Calu3 (cell line): ENCODE measurements at regions not wholly inside any gene's neighbourhood (a gene's known extent, or its start where the extent isn't known, plus 50 kb on each side); places are given as distances from the start of the nearest gene placed in this dataset.
"Not testable (repeated sequence)": the region's sequence is repeated elsewhere in the genome, so short reads cannot be mapped to it uniquely, and the experiment has no call there.

Experiments
- BruUV-seq: library from RNA; stranded (reverse); fragments of 400-500 nt; replicated peaks from 2 replicates; lab custom pipeline; 2021; lab: Mats Ljungman, UMichigan
- CTCF ChIA-PET: fragments of 300-600 bp; sonication (Branson Sonifier 250); formaldehyde crosslinking; loops from one replicate; lab custom pipeline; 2022; ENCODE audit warnings: antibody characterized with exemption; lab: Charles Lee
- DNase-seq: peaks from one replicate; pipeline ENCODE4 v3.0.0; 2022
- H3K27ac Mint-ChIP-seq: one replicate; pipeline ENCODE4 v1.8.0; 2022; ENCODE audit warnings: mixed read lengths; ENCODE audit not compliant: unreplicated experiment
- H3K27me3 Mint-ChIP-seq: one replicate; pipeline ENCODE4 v1.8.0; 2022; ENCODE audit warnings: mixed read lengths; ENCODE audit not compliant: unreplicated experiment
- H3K36me3 Mint-ChIP-seq: one replicate; pipeline ENCODE4 v1.8.0; 2022; ENCODE audit warnings: mild to moderate bottlenecking, moderate library complexity, mixed read lengths; ENCODE audit not compliant: insufficient read depth, unreplicated experiment
- H3K4me1 Mint-ChIP-seq: one replicate; pipeline ENCODE4 v1.8.0; 2022; ENCODE audit warnings: mild to moderate bottlenecking, low read depth, mixed read lengths; ENCODE audit not compliant: unreplicated experiment
- H3K4me3 Mint-ChIP-seq: one replicate; pipeline ENCODE4 v1.8.0; 2022; ENCODE audit warnings: mild to moderate bottlenecking, low read depth, moderate library complexity, mixed read lengths; ENCODE audit not compliant: unreplicated experiment
- H3K9me3 Mint-ChIP-seq: one replicate; pipeline ENCODE4 v1.8.0; 2022; ENCODE audit warnings: low read depth, mixed read lengths; ENCODE audit not compliant: unreplicated experiment
- CTCF ChIP-seq: fragments of 200-600 bp; IDR thresholded peaks from one replicate; pipeline ENCODE4 v1.8.0; 2022; ENCODE audit warnings: antibody characterized with exemption; ENCODE audit not compliant: unreplicated experiment
- intact Hi-C: fragments of 100-400 bp; cut with micrococcal nuclease; formaldehyde crosslinking; loops from one replicate; pipeline ENCODE4 v1.10.0; 2022; ENCODE audit not compliant: unreplicated experiment

- no peak overlapping the region for H3K4me3 Mint-ChIP-seq
- intact Hi-C loops = no loop called here
- H3K4me1 Mint-ChIP-seq = no peaks in the 10 kb centered on the region
- H3K27ac Mint-ChIP-seq = no peak overlapping the region
- BruUV-seq = no TSS peak
- DNase-seq = no peak
- no peaks in the 10 kb centered on the region for H3K27me3 Mint-ChIP-seq
- H3K36me3 Mint-ChIP-seq = peaks cover 11% of the 10 kb centered on the region
- CTCF ChIA-PET = no interaction called here
- TF ChIP-seq CTCF = no peak
- H3K9me3 Mint-ChIP-seq = no peaks in the 10 kb centered on the region
These were observed 351.9 kb upstream of the ID2 start for GRCh38 chr2:8329660-8330622.

- TF ChIP-seq CTCF = no peak
- peaks cover 11% of the 10 kb centered on the region for H3K36me3 Mint-ChIP-seq
- no peaks in the 10 kb centered on the region for H3K27me3 Mint-ChIP-seq
- no peak overlapping the region for H3K27ac Mint-ChIP-seq
- BruUV-seq = no TSS peak
- intact Hi-C loops = no loop called here
- no peak overlapping the region for H3K4me3 Mint-ChIP-seq
- CTCF ChIA-PET = no interaction called here
- no peak for DNase-seq
- no peaks in the 10 kb centered on the region for H3K4me1 Mint-ChIP-seq
- no peaks in the 10 kb centered on the region for H3K9me3 Mint-ChIP-seq
These were observed 350.8 kb upstream of the ID2 start for GRCh38 chr2:8331068-8331467.

GRCh38 chr2:8332646-8333045 is 349.2 kb upstream of the ID2 start:
- no peak overlapping the region for H3K27ac Mint-ChIP-seq
- H3K9me3 Mint-ChIP-seq = no peaks in the 10 kb centered on the region
- no peak overlapping the region for H3K4me3 Mint-ChIP-seq
- CTCF ChIA-PET = no interaction called here
- intact Hi-C loops = no loop called here
- H3K27me3 Mint-ChIP-seq = no peaks in the 10 kb centered on the region
- BruUV-seq = no TSS peak
- H3K36me3 Mint-ChIP-seq = peaks cover 11% of the 10 kb centered on the region
- no peaks in the 10 kb centered on the region for H3K4me1 Mint-ChIP-seq
- DNase-seq = no peak
- TF ChIP-seq CTCF = no peak

GRCh38 chr2:8333177-8333831 is 348.6 kb upstream of the ID2 start:
- Mint-ChIP-seq H3K9me3 (no peaks in the 10 kb centered on the region), H3K4me3 (no peak overlapping the region), H3K27me3 (no peaks in the 10 kb centered on the region), H3K27ac (no peak overlapping the region), H3K36me3 (peaks cover 11% of the 10 kb centered on the region), H3K4me1 (no peaks in the 10 kb centered on the region)
- CTCF ChIA-PET = no interaction called here
- no peak for TF ChIP-seq CTCF
- no TSS peak for BruUV-seq
- intact Hi-C loops = no loop called here
- DNase-seq = no peak

GRCh38 chr2:8333832-8334187 is 348.0 kb upstream of the ID2 start:
- BruUV-seq, H3K9me3 Mint-ChIP-seq, H3K4me1 Mint-ChIP-seq, H3K27me3 Mint-ChIP-seq, CTCF ChIA-PET, H3K4me3 Mint-ChIP-seq, intact Hi-C loops, H3K27ac Mint-ChIP-seq, DNase-seq, H3K36me3 Mint-ChIP-seq: not testable (repeated sequence)
